Glutamatergic neuron (in vitro differentiated cells): ENCODE measurements at regions not wholly inside any gene's neighbourhood (a gene's known extent, or its start where the extent isn't known, plus 50 kb on each side); places are given as distances from the start of the nearest gene placed in this dataset.

Experiments used
- DNase-seq: peaks from one replicate; pipeline ENCODE4 v3.0.0; 2022
- H3K27ac Mint-ChIP-seq: one replicate; pipeline ENCODE4 v1.8.0; 2020; ENCODE audit warnings: mild to moderate bottlenecking, mixed read lengths, inconsistent platforms; ENCODE audit not compliant: unreplicated experiment
- H3K27me3 Mint-ChIP-seq: one replicate; pipeline ENCODE4 v1.8.0; 2020; ENCODE audit warnings: mild to moderate bottlenecking, moderate library complexity, mixed read lengths, inconsistent platforms; ENCODE audit not compliant: unreplicated experiment
- H3K36me3 Mint-ChIP-seq: one replicate; pipeline ENCODE4 v1.8.0; 2020; ENCODE audit warnings: mild to moderate bottlenecking, mixed read lengths, inconsistent platforms; ENCODE audit not compliant: unreplicated experiment
- H3K4me1 Mint-ChIP-seq: one replicate; pipeline ENCODE4 v1.8.0; 2020; ENCODE audit warnings: mild to moderate bottlenecking, low read depth, mixed read lengths, inconsistent platforms; ENCODE audit not compliant: unreplicated experiment
- H3K4me3 Mint-ChIP-seq: one replicate; pipeline ENCODE4 v1.8.0; 2020; ENCODE audit warnings: mild to moderate bottlenecking, mixed read lengths, inconsistent platforms; ENCODE audit not compliant: unreplicated experiment
- H3K9me3 Mint-ChIP-seq: one replicate; pipeline ENCODE4 v1.8.0; 2020; ENCODE audit warnings: mild to moderate bottlenecking, moderate library complexity, mixed read lengths, inconsistent platforms; ENCODE audit not compliant: unreplicated experiment
- TF ChIP-seq, protein P1 (sequence below): fragments of 200-600 bp; sonication (generic); IDR thresholded peaks from one replicate; pipeline ENCODE4 v1.5.0; 2021; ENCODE audit not compliant: partially characterized antibody, unreplicated experiment

DNA sequence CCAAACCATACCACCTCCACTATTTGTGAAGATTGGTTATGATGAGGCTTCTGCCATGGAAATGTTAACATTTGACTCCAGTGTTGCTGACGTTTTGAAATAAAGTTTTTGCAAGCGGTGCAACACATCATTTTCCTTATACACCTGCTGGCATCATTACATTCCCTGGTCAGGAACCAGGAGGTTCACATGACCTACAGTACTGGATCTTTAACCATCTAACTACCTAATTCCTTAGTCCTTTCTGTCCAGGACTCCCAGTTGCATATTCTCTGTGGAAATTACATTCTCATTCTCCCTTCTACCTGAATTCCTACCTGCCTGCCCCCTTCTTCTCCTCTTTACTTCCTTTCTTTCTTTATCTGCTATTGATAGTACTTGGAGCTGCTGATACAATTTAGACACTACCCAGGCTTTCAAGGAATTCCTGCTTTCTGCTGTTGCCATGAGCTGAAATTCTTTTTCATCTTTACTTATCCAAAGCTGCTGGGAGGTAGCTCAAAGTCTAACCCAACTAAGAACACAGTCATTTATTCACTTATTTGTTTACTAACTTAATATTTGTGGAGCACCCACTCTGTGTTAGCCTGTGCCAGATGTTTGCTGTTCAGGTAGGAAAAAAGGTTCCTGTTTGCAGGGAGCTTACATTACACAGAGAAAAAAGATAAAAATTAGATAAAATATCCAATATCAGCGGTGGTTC lies 144.2 kb downstream of the EDEM1 start:
- Mint-ChIP-seq H3K27ac (no peak overlapping the region), H3K4me3 (no peak overlapping the region), H3K4me1 (no peaks in the 10 kb centered on the region), H3K27me3 (no peaks in the 10 kb centered on the region), H3K9me3 (peaks cover 5% of the 10 kb centered on the region), H3K36me3 (no peaks in the 10 kb centered on the region)
- no peak for DNase-seq
- TF ChIP-seq, protein P1, sequence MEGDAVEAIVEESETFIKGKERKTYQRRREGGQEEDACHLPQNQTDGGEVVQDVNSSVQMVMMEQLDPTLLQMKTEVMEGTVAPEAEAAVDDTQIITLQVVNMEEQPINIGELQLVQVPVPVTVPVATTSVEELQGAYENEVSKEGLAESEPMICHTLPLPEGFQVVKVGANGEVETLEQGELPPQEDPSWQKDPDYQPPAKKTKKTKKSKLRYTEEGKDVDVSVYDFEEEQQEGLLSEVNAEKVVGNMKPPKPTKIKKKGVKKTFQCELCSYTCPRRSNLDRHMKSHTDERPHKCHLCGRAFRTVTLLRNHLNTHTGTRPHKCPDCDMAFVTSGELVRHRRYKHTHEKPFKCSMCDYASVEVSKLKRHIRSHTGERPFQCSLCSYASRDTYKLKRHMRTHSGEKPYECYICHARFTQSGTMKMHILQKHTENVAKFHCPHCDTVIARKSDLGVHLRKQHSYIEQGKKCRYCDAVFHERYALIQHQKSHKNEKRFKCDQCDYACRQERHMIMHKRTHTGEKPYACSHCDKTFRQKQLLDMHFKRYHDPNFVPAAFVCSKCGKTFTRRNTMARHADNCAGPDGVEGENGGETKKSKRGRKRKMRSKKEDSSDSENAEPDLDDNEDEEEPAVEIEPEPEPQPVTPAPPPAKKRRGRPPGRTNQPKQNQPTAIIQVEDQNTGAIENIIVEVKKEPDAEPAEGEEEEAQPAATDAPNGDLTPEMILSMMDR, result no peak

DNA sequence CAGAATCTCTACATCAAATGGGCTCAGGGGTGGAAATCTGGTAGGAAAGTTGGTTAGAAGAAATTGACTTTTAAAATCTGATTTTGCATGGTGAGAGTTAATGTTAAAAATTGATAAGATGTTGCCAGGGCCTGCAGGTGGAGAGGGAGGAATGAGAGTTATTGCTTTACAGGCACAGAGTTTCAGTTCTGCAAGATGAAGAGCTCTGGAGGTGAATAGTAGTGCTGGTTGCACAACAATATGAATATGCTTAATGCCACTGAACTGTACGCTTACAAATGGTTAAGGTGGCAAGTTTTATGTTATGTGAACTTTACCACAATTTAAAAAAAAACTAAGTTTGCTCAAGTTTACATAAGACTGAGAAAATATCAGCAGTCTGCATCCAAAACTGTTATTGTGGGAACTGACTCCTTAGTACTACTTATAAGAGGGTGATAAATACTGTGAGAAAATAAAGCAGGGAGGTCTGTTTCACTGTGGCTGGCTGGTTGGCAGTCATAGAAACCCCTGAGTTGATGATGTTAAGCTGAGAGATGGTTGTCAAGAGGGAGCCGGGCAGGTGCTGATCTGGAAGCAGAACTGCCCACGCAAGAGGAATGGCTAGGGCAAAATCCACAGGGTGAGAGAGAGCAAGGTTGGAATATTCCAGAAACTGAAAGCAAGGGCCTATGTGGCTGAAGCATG lies 144.9 kb downstream of the EDEM1 start:
- TF ChIP-seq, protein P1, result no peak
- no peak for DNase-seq
- Mint-ChIP-seq H3K27me3 (no peaks in the 10 kb centered on the region), H3K9me3 (peaks cover 3% of the 10 kb centered on the region), H3K4me3 (no peak overlapping the region), H3K27ac (no peak overlapping the region), H3K4me1 (no peaks in the 10 kb centered on the region), H3K36me3 (no peaks in the 10 kb centered on the region)

GRCh38 chr3:5339967-5340535 lies 152.5 kb downstream of the EDEM1 start:
- Mint-ChIP-seq H3K27ac (no peak overlapping the region), H3K9me3 (peaks cover 3% of the 10 kb centered on the region), H3K36me3 (no peaks in the 10 kb centered on the region), H3K4me1 (no peaks in the 10 kb centered on the region), H3K4me3 (no peak overlapping the region), H3K27me3 (peaks cover 1% of the 10 kb centered on the region)
- TF ChIP-seq, protein P1, result no peak
- no peak for DNase-seq

GRCh38 chr3:5341610-5342009 lies 154.1 kb downstream of the EDEM1 start:
- H3K27ac Mint-ChIP-seq, result no peak overlapping the region
- peaks cover 1% of the 10 kb centered on the region for H3K9me3 Mint-ChIP-seq
- H3K36me3 Mint-ChIP-seq, result no peaks in the 10 kb centered on the region
- peaks cover 1% of the 10 kb centered on the region for H3K27me3 Mint-ChIP-seq
- TF ChIP-seq, protein P1, result no peak
- no peaks in the 10 kb centered on the region for H3K4me1 Mint-ChIP-seq
- no peak overlapping the region for H3K4me3 Mint-ChIP-seq
- no peak for DNase-seq

DNA sequence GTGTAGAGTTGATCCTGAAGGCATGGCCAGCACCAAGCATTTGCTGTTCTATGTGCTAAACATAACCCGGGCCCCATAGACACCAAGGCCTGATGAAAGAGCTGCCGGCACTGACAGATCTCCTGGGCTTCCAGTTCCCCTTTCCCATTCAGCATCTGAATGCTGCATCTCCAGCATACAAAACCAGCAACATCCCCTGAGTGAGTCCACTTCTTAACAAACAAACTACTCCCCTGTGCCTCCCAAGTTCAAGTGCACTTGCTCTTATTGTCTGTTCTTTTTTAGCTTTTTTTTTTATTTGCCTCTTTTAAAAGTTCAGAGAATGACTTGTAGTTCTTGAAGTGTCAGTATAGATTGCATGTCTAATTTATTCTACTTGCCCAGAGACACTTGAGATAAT lies 156.0 kb downstream of the EDEM1 start:
- no peak overlapping the region for H3K4me3 Mint-ChIP-seq
- H3K9me3 Mint-ChIP-seq, result peaks cover 1% of the 10 kb centered on the region
- no peaks in the 10 kb centered on the region for H3K36me3 Mint-ChIP-seq
- DNase-seq, result no peak
- peaks cover 1% of the 10 kb centered on the region for H3K27me3 Mint-ChIP-seq
- TF ChIP-seq, protein P1, result no peak
- H3K4me1 Mint-ChIP-seq, result no peaks in the 10 kb centered on the region
- H3K27ac Mint-ChIP-seq, result no peak overlapping the region
